ENCODE measurements at regions not wholly inside any gene's neighbourhood (a gene's known extent, or its start where the extent isn't known, plus 50 kb on each side); places are given as distances from the start of the nearest gene placed in this dataset.

DNA sequence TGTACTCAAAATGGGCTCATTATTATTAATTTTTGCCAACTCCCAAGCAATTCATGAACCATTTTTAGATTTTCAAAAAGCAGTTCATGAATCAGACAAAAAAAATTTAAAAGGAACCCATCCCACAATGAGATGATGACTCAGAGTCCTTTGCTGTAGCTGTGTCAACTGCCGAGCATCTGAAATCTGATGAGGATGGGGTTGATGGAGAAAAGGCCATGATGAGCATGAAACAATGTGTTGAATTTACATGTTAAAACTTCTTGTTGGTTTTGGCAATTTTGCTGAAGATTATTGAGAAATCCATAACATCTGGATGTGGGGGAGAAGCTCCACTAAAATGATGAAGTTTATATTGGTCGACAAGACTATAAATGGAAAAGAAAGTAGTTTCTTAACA lies 378.0 kb downstream of the FOXG1 start:
- TF ChIP-seq CTCF (IDR thresholded peaks at IDR 0.05) = no peak
- no peak for TF ChIP-seq EZH2 (IDR thresholded peaks at IDR 0.05; ENCODE audit: borderline replicate concordance, insufficient read depth, low read depth, low read length, poor library complexity, severe bottlenecking)

Data from B cell (primary cell).